PC-9 (cell line): ENCODE measurements at regions not wholly inside any gene's neighbourhood (a gene's known extent, or its start where the extent isn't known, plus 50 kb on each side); places are given as distances from the start of the nearest gene placed in this dataset.

Experiments
- BruUV-seq: library from RNA; stranded (reverse); fragments of 400-500 nt; replicated peaks from 2 replicates; lab custom pipeline; 2021; lab: Mats Ljungman, UMichigan
- CTCF ChIA-PET: fragments of 300-600 bp; sonication (Branson Sonifier 250); formaldehyde crosslinking; loops from one replicate; lab custom pipeline; 2022; ENCODE audit warnings: antibody characterized with exemption; lab: Charles Lee
- POLR2A ChIA-PET: fragments of 300-600 bp; sonication (Branson Sonifier 250); formaldehyde crosslinking; loops from one replicate; lab custom pipeline; 2022; ENCODE audit warnings: antibody characterized with exemption; ENCODE audit not compliant: unreplicated experiment; lab: Charles Lee
- DNase-seq, 2 experiments: peaks; one replicate each; pipeline versions ENCODE4 v3.0.0 to v3.0.0-alpha.2; 2015 to 2022; ENCODE audit warnings: mixed read lengths in 1 of 2
- H2AFZ ChIP-seq: fragments of 200-600 bp; sonication (generic); 2 replicates; pipeline ENCODE4 v1.8.1; 2017; ENCODE audit warnings: antibody characterized with exemption
- H3F3A ChIP-seq: fragments of 200-600 bp; sonication (generic); 2 replicates; pipeline ENCODE4 v1.8.1; 2017; ENCODE audit warnings: antibody characterized with exemption, mild to moderate bottlenecking, low read depth; ENCODE audit not compliant: insufficient read depth
- H3K27ac ChIP-seq: fragments of 200-600 bp; sonication (generic); 2 replicates; pipeline ENCODE4 v1.6.1; 2016; ENCODE audit warnings: mixed run types
- H3K27me3 ChIP-seq: fragments of 200-600 bp; sonication (generic); 2 replicates; pipeline ENCODE4 v1.6.1; 2016; ENCODE audit warnings: low read depth, mixed run types; ENCODE audit not compliant: insufficient read depth
- H3K36me3 ChIP-seq: fragments of 200-600 bp; sonication (generic); 2 replicates; pipeline ENCODE4 v1.6.1; 2016; ENCODE audit warnings: low read depth, mixed run types
- H3K4me1 ChIP-seq: fragments of 200-600 bp; sonication (generic); replicated peaks from 2 replicates; pipeline ENCODE4 v1.6.1; 2016; ENCODE audit warnings: mixed run types; ENCODE audit not compliant: insufficient read depth
- H3K4me2 ChIP-seq: fragments of 200-600 bp; sonication (generic); 2 replicates; pipeline ENCODE4 v1.6.1; 2017; ENCODE audit warnings: mixed run types
- H3K4me3 ChIP-seq: fragments of 200-600 bp; sonication (generic); 2 replicates; pipeline ENCODE4 v1.6.1; 2016; ENCODE audit warnings: mixed run types
- H3K79me2 ChIP-seq: fragments of 200-600 bp; sonication (generic); 2 replicates; pipeline ENCODE4 v1.6.1; 2017; ENCODE audit warnings: low read depth, mixed run types
- H3K9me2 ChIP-seq: fragments of 200-600 bp; sonication (generic); 2 replicates; pipeline ENCODE4 v1.8.1; 2017; ENCODE audit warnings: mild to moderate bottlenecking; ENCODE audit not compliant: insufficient read depth
- H3K9me3 ChIP-seq: fragments of 200-600 bp; sonication (generic); 2 replicates; pipeline ENCODE4 v1.8.1; 2016; ENCODE audit warnings: low read depth; ENCODE audit not compliant: insufficient read depth
- H4K20me1 ChIP-seq: fragments of 200-600 bp; sonication (generic); 2 replicates; pipeline ENCODE4 v1.8.1; 2017; ENCODE audit not compliant: insufficient read depth
- CTCF ChIP-seq: fragments of 200-600 bp; sonication (generic); conservative IDR thresholded peaks from 2 replicates; pipeline ENCODE4 v1.6.1; 2017; ENCODE audit warnings: mixed run types, antibody characterized with exemption, mild to moderate bottlenecking, moderate library complexity
- EZH2 ChIP-seq: fragments of 200-600 bp; sonication (generic); IDR thresholded peaks from 2 replicates; pipeline ENCODE4 v1.8.0; 2017; ENCODE audit warnings: antibody characterized with exemption, low read depth
- intact Hi-C: fragments of 100-400 bp; cut with micrococcal nuclease; formaldehyde crosslinking; loops from one replicate; pipeline ENCODE4 v1.10.0; 2022; ENCODE audit not compliant: unreplicated experiment

- no peaks in the 10 kb centered on the region for H4K20me1 ChIP-seq
- H3K9me3 ChIP-seq, result no peaks in the 10 kb centered on the region
- H3K79me2 ChIP-seq, result no peaks in the 10 kb centered on the region
- no peaks in the 10 kb centered on the region for H3F3A ChIP-seq
- no peak overlapping the region for H3K4me3 ChIP-seq
- no peaks in the 10 kb centered on the region for H3K4me1 ChIP-seq
- no TSS peak for BruUV-seq
- 0 out of 2 replicates have a peak, but pooled peaks cover 5% of the 10 kb centered on the region for H3K27me3 ChIP-seq
- no peak overlapping the region for H3K27ac ChIP-seq
- intact Hi-C loops, result no loop called here
- H2AFZ ChIP-seq, result no peak overlapping the region
- POLR2A ChIA-PET, result no interaction called here
- no peaks in the 10 kb centered on the region for H3K36me3 ChIP-seq
- no peak overlapping the region for H3K4me2 ChIP-seq
- H3K9me2 ChIP-seq, result no peaks in the 10 kb centered on the region
- DNase-seq, result no peak
- TF ChIP-seq CTCF (no peak), EZH2 (no peak)
- CTCF ChIA-PET, result no interaction called here
Observed at GRCh38 chr4:10171055-10171454, 54.5 kb upstream of the WDR1 start.

- CTCF ChIA-PET, result no interaction called here
- Histone ChIP-seq H3K4me2 (no peak overlapping the region), H3K9me3 (no peaks in the 10 kb centered on the region), H3K36me3 (no peaks in the 10 kb centered on the region), H3K9me2 (no peaks in the 10 kb centered on the region), H3K4me1 (no peaks in the 10 kb centered on the region), H3F3A (no peaks in the 10 kb centered on the region), H2AFZ (no peak overlapping the region), H4K20me1 (no peaks in the 10 kb centered on the region), H3K27me3 (0 out of 2 replicates have a peak, but pooled peaks cover 5% of the 10 kb centered on the region), H3K4me3 (no peak overlapping the region), H3K79me2 (no peaks in the 10 kb centered on the region), H3K27ac (no peak overlapping the region)
- POLR2A ChIA-PET, result no interaction called here
- DNase-seq, result no peak
- intact Hi-C loops, result no loop called here
- no TSS peak for BruUV-seq
- no peak for TF ChIP-seq CTCF
- no peak for TF ChIP-seq EZH2
Observed at GRCh38 chr4:10169839-10170387, 53.3 kb upstream of the WDR1 start.

- H3K27ac ChIP-seq, result no peak overlapping the region
- H3F3A ChIP-seq, result no peaks in the 10 kb centered on the region
- ChIA-PET CTCF (no interaction called here), POLR2A (no interaction called here)
- no peak overlapping the region for H2AFZ ChIP-seq
- no peaks in the 10 kb centered on the region for H3K9me3 ChIP-seq
- intact Hi-C loops, result no loop called here
- H3K4me1 ChIP-seq, result no peaks in the 10 kb centered on the region
- H3K4me3 ChIP-seq, result no peak overlapping the region
- no peaks in the 10 kb centered on the region for H4K20me1 ChIP-seq
- H3K79me2 ChIP-seq, result no peaks in the 10 kb centered on the region
- H3K9me2 ChIP-seq, result no peaks in the 10 kb centered on the region
- H3K27me3 ChIP-seq, result 0 out of 2 replicates have a peak, but pooled peaks cover 5% of the 10 kb centered on the region
- TF ChIP-seq CTCF (no peak), EZH2 (no peak)
- no TSS peak for BruUV-seq
- no peak overlapping the region for H3K4me2 ChIP-seq
- no peak for DNase-seq
- no peaks in the 10 kb centered on the region for H3K36me3 ChIP-seq
Observed at GRCh38 chr4:10168151-10168550, 51.6 kb upstream of the WDR1 start.
